SK-N-SH treated with all-trans-retinoic acid at 6 μM for 48 hours (cell line): ENCODE measurements at regions not wholly inside any gene's neighbourhood (a gene's known extent, or its start where the extent isn't known, plus 50 kb on each side); places are given as distances from the start of the nearest gene placed in this dataset.

Experiments
- ATAC-seq: fragments of 200-7000 bp; cut with Tn5 transposase; 3 replicates; pipeline ENCODE4 v1.9.1; 2020; ENCODE audit warnings: mild to moderate bottlenecking, moderate library complexity
- ARNTL ChIP-seq: fragments of 450-650 bp; formaldehyde crosslinking; IDR thresholded peaks from 2 replicates; pipeline ENCODE4 v1.5.0; 2020; ENCODE audit warnings: low read depth, mild to moderate bottlenecking, moderate library complexity, borderline replicate concordance
- BACH2 ChIP-seq: fragments of 250-450 bp; sonication (Bioruptor Pico); IDR thresholded peaks from 2 replicates; pipeline ENCODE4 v1.9.0; 2021; ENCODE audit warnings: mild to moderate bottlenecking, borderline replicate concordance
- CREB5 ChIP-seq: fragments of 250-450 bp; sonication (Bioruptor Pico); IDR thresholded peaks from 2 replicates; pipeline ENCODE4 v1.5.1; 2020; ENCODE audit warnings: low read depth, mild to moderate bottlenecking, moderate library complexity
- CSDC2 ChIP-seq: fragments of 250-450 bp; sonication (Bioruptor Pico); IDR thresholded peaks from 2 replicates; pipeline ENCODE4 v1.5.0; 2020; ENCODE audit warnings: mild to moderate bottlenecking, moderate library complexity
- CSRNP3 ChIP-seq: fragments of 250-450 bp; sonication (Bioruptor Pico); IDR thresholded peaks from 2 replicates; pipeline ENCODE4 v1.5.1; 2021; ENCODE audit warnings: mild to moderate bottlenecking, moderate library complexity
- ESRRG ChIP-seq: fragments of 250-450 bp; sonication (Bioruptor Pico); IDR thresholded peaks from 2 replicates; pipeline ENCODE4 v1.6.1; 2021; ENCODE audit warnings: mild to moderate bottlenecking
- GLIS3 ChIP-seq: fragments of 250-450 bp; sonication (Bioruptor Pico); IDR thresholded peaks from 2 replicates; pipeline ENCODE4 v1.5.0; 2020; ENCODE audit warnings: mild to moderate bottlenecking, moderate library complexity
- ISL1 ChIP-seq: fragments of 250-450 bp; sonication (Bioruptor Pico); IDR thresholded peaks from 2 replicates; pipeline ENCODE4 v2.1.2; 2022; ENCODE audit warnings: mild to moderate bottlenecking, moderate library complexity
- OSR1 ChIP-seq: fragments of 250-450 bp; sonication (Bioruptor Pico); IDR thresholded peaks from 2 replicates; pipeline ENCODE4 v1.8.0; 2022; ENCODE audit warnings: moderate library complexity, mild to moderate bottlenecking, inconsistent platforms
- PATZ1 ChIP-seq: fragments of 250-450 bp; sonication (Bioruptor Pico); IDR thresholded peaks from 2 replicates; pipeline ENCODE4 v1.8.0; 2020; ENCODE audit warnings: mild to moderate bottlenecking, moderate library complexity, borderline replicate concordance
- POU6F1 ChIP-seq: fragments of 250-450 bp; sonication (Bioruptor Pico); IDR thresholded peaks from 2 replicates; pipeline ENCODE4 v1.8.0; 2021; ENCODE audit warnings: low read depth, mild to moderate bottlenecking, moderate library complexity, borderline replicate concordance
- PPARA ChIP-seq: fragments of 250-450 bp; sonication (Bioruptor Pico); IDR thresholded peaks from 2 replicates; pipeline ENCODE4 v1.5.0; 2020; ENCODE audit warnings: mild to moderate bottlenecking, borderline replicate concordance
- RARB ChIP-seq: fragments of 250-450 bp; sonication (Bioruptor Pico); IDR thresholded peaks from 2 replicates; pipeline ENCODE4 v1.8.0; 2021; ENCODE audit warnings: mild to moderate bottlenecking, moderate library complexity
- SNAI2 ChIP-seq: fragments of 250-450 bp; sonication (Bioruptor Pico); IDR thresholded peaks from 2 replicates; pipeline ENCODE4 v1.5.0; 2020; ENCODE audit warnings: mild to moderate bottlenecking, moderate library complexity
- TCF4 ChIP-seq: fragments of 250-450 bp; sonication (Bioruptor Pico); IDR thresholded peaks from 2 replicates; pipeline ENCODE4 v1.8.0; 2021; ENCODE audit warnings: mild to moderate bottlenecking, moderate library complexity, borderline replicate concordance
- TSHZ2 ChIP-seq: fragments of 250-450 bp; sonication (Bioruptor Pico); IDR thresholded peaks from 2 replicates; pipeline ENCODE4 v1.5.0; 2020; ENCODE audit warnings: mild to moderate bottlenecking, moderate library complexity
- ZC3H10 ChIP-seq: fragments of 250-450 bp; sonication (Bioruptor Pico); IDR thresholded peaks from 2 replicates; pipeline ENCODE4 v1.5.1; 2021; ENCODE audit warnings: mild to moderate bottlenecking, moderate library complexity
- ZFP3 ChIP-seq: fragments of 250-450 bp; sonication (Bioruptor Pico); IDR thresholded peaks from 2 replicates; pipeline ENCODE4 v1.5.0; 2020; ENCODE audit warnings: mild to moderate bottlenecking, moderate library complexity
- ZNF565 ChIP-seq: fragments of 450-650 bp; formaldehyde crosslinking; conservative IDR thresholded peaks from 2 replicates; pipeline ENCODE4 v1.5.0; 2020; ENCODE audit warnings: low read depth, mild to moderate bottlenecking, moderate library complexity
- ZNF70 ChIP-seq: fragments of 450-650 bp; formaldehyde crosslinking; IDR thresholded peaks from 2 replicates; pipeline ENCODE4 v1.5.0; 2020; ENCODE audit warnings: mild to moderate bottlenecking, moderate library complexity
- ZNF8 ChIP-seq: fragments of 450-650 bp; formaldehyde crosslinking; IDR thresholded peaks from 2 replicates; pipeline ENCODE4 v1.5.0; 2020; ENCODE audit warnings: mild to moderate bottlenecking, moderate library complexity

- TF ChIP-seq POU6F1 (no peak), GLIS3 (no peak), CREB5 (CRISPR knock-in tag) (no peak), TCF4 (CRISPR knock-in tag) (no peak), ZNF565 (CRISPR knock-in tag) (no peak), ZC3H10 (CRISPR knock-in tag) (no peak), ZNF8 (CRISPR knock-in tag) (no peak), TSHZ2 (CRISPR knock-in tag) (no peak), RARB (CRISPR knock-in tag) (no peak), PATZ1 (CRISPR knock-in tag) (no peak), CSDC2 (no peak), ARNTL (no peak), ZFP3 (no peak), SNAI2 (no peak), ZNF70 (CRISPR knock-in tag) (no peak), PPARA (CRISPR knock-in tag) (no peak), OSR1 (CRISPR knock-in tag) (no peak)
- TF ChIP-seq, all 23 proteins: peak for 0
- ATAC-seq, result no peak
These were observed 72.9 kb downstream of the ASCL4 start for GRCh38 chr12:107847430-107847829.

GRCh38 chr12:107847830-107848229 is 73.3 kb downstream of the ASCL4 start:
- no peak for ATAC-seq
- no peak for TF ChIP-seq TCF4 (CRISPR knock-in tag)
- TF ChIP-seq BACH2 (CRISPR knock-in tag), result no peak
- TF ChIP-seq RARB (CRISPR knock-in tag), result no peak
- TF ChIP-seq ZNF565 (CRISPR knock-in tag), result no peak
- no peak for TF ChIP-seq ESRRG (CRISPR knock-in tag)
- no peak for TF ChIP-seq ZNF8 (CRISPR knock-in tag)
- no peak for TF ChIP-seq TSHZ2 (CRISPR knock-in tag)
- no peak for TF ChIP-seq CSDC2
- no peak for TF ChIP-seq CREB5 (CRISPR knock-in tag)
- no peak for TF ChIP-seq GLIS3
- no peak for TF ChIP-seq CSRNP3 (CRISPR knock-in tag)
- no peak for TF ChIP-seq ZC3H10 (CRISPR knock-in tag)
- TF ChIP-seq ZNF70 (CRISPR knock-in tag), result no peak
- TF ChIP-seq ZFP3, result no peak
- no peak for TF ChIP-seq PPARA (CRISPR knock-in tag)
- TF ChIP-seq POU6F1, result no peak
- TF ChIP-seq OSR1 (CRISPR knock-in tag), result no peak
- no peak for TF ChIP-seq SNAI2
- no peak for TF ChIP-seq ISL1 (CRISPR knock-in tag)
- no peak for TF ChIP-seq ARNTL
